ENCODE measurements at regions not wholly inside any gene's neighbourhood (a gene's known extent, or its start where the extent isn't known, plus 50 kb on each side); places are given as distances from the start of the nearest gene placed in this dataset.

DNA sequence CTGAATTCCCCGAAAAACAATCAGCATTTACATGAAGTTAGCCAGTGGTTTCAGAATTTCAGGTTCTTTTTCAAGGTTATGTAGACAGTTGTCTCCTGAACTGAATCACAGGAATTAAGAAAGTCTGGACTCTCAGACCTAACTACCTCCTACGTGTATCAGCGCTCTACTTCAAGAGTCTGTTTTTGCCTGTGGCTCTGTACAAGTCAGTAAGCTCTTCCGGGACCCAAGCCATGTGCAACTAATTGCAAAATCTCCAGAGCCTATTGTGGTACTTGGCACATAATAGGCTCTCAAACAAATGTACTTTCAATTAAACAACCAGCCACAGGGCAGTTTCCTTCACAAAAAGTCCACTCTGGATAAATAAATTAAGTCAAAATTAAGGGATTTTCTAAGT lies 414.2 kb downstream of the PDCD6IP start:
- H3K27ac Mint-ChIP-seq: no peak overlapping the region
- no peak overlapping the region for H3K4me3 Mint-ChIP-seq
- no peaks in the 10 kb centered on the region for H3K4me1 Mint-ChIP-seq (ENCODE audit: low read depth)
- H3K9me3 Mint-ChIP-seq (ENCODE audit: low read depth): no peaks in the 10 kb centered on the region
- no peaks in the 10 kb centered on the region for H3K36me3 Mint-ChIP-seq
- H3K27me3 Mint-ChIP-seq: no peaks in the 10 kb centered on the region

- H3K36me3 Mint-ChIP-seq: no peaks in the 10 kb centered on the region
- no peak overlapping the region for H3K4me3 Mint-ChIP-seq
- H3K4me1 Mint-ChIP-seq (ENCODE audit: low read depth): no peaks in the 10 kb centered on the region
- no peaks in the 10 kb centered on the region for H3K27me3 Mint-ChIP-seq
- no peaks in the 10 kb centered on the region for H3K9me3 Mint-ChIP-seq (ENCODE audit: low read depth)
- no peak overlapping the region for H3K27ac Mint-ChIP-seq
These were observed 415.0 kb downstream of the PDCD6IP start for GRCh38 chr3:34213478-34213877.

DNA sequence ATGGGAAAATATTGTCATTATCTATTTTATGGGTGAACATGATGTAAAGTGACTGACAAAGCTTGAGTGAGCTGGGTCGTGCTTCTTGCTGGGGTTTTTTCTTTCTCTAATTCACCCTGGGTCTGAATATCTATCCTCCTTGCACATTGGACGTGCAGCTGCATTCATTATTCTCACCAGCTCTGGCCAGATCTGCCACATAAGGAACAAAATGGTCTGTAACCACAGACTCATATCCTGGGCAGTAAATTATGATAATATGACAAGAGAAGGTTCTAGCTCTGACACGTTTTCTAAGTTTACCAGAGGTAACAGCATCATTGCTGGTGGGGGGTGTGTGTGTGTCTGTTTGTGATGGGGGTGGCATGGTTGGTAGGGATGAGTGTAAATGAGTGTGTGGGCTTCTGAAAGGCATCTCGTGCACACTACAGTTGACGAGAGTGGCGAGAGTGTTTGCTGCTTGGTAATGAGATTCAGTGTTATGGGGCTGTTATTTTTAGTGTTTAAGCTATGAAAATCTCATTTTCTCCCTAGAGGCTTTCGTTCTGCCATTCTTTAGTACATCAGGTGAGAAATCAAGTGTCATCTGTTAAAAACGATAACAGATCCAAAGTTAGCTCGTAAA lies 418.4 kb downstream of the PDCD6IP start:
- Mint-ChIP-seq H3K27me3 (no peaks in the 10 kb centered on the region), H3K27ac (no peak overlapping the region), H3K4me1 (ENCODE audit: low read depth) (no peaks in the 10 kb centered on the region), H3K4me3 (no peak overlapping the region), H3K9me3 (ENCODE audit: low read depth) (no peaks in the 10 kb centered on the region), H3K36me3 (no peaks in the 10 kb centered on the region)

DNA sequence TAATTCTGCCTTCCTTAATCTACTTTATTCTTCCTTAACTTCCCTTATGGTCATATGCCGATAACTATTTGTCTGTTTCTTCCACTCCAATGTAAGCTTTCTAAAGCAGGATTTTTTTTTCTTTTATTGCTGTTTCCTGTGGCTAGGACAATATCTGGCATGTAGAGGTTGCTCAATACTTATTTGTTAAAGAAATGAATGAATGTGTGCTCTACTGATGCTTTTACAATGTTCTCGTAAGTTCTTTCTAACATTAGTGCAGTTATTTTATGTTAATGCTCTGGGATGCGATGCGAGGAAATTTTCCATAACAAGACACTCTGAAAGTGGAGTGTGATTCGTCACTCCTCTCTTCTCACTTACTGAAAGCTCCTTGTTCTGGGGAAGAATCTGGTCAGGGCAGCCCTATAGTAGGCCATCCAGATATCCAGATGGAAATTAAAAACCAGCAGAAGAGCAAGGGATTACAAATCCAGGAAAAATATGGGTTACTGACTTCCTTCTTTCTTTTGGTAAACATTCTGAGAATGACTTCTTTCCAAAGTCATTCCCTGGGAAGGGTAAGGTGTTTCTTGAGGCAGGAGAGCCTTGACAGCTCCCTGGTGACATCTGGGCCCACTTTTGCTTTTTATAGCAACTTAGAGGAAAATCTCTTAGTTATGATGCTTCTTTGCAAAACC lies 420.4 kb downstream of the PDCD6IP start:
- no peaks in the 10 kb centered on the region for H3K9me3 Mint-ChIP-seq (ENCODE audit: low read depth)
- no peaks in the 10 kb centered on the region for H3K27me3 Mint-ChIP-seq
- no peaks in the 10 kb centered on the region for H3K36me3 Mint-ChIP-seq
- H3K4me3 Mint-ChIP-seq: no peak overlapping the region
- no peak overlapping the region for H3K27ac Mint-ChIP-seq
- no peaks in the 10 kb centered on the region for H3K4me1 Mint-ChIP-seq (ENCODE audit: low read depth)

GRCh38 chr3:34219556-34219955 lies 421.1 kb downstream of the PDCD6IP start:
- no peak overlapping the region for H3K4me3 Mint-ChIP-seq
- no peaks in the 10 kb centered on the region for H3K4me1 Mint-ChIP-seq (ENCODE audit: low read depth)
- no peaks in the 10 kb centered on the region for H3K9me3 Mint-ChIP-seq (ENCODE audit: low read depth)
- H3K27me3 Mint-ChIP-seq: no peaks in the 10 kb centered on the region
- no peaks in the 10 kb centered on the region for H3K36me3 Mint-ChIP-seq
- no peak overlapping the region for H3K27ac Mint-ChIP-seq

DNA sequence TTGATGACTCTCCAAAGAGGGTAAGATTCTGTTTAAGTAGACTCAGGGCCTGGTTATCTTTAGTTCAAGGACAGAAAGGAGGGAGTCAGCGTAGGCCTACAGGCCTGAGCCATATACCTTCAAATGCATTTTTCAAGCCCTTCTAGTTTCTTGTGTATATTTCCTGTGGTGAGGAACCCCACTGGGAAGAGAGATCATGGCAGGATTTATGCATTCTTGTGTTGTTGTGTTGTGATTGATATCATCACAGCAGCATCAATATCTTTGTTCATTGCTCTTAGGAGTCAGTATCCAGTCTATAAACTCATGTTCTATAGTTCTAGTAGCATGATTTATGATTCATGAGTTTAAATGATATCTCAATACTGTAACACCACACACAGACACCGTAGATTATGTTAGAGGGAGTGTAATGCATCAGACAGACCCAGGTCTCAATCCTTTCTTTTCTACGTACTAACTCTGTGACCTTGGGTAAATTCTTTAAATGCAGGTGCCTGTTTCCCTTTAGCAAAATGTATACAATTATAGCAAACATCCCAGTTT lies 427.5 kb downstream of the PDCD6IP start:
- Mint-ChIP-seq H3K27ac (no peak overlapping the region), H3K27me3 (no peaks in the 10 kb centered on the region), H3K4me3 (no peak overlapping the region), H3K4me1 (ENCODE audit: low read depth) (no peaks in the 10 kb centered on the region), H3K36me3 (no peaks in the 10 kb centered on the region), H3K9me3 (ENCODE audit: low read depth) (no peaks in the 10 kb centered on the region)

DNA sequence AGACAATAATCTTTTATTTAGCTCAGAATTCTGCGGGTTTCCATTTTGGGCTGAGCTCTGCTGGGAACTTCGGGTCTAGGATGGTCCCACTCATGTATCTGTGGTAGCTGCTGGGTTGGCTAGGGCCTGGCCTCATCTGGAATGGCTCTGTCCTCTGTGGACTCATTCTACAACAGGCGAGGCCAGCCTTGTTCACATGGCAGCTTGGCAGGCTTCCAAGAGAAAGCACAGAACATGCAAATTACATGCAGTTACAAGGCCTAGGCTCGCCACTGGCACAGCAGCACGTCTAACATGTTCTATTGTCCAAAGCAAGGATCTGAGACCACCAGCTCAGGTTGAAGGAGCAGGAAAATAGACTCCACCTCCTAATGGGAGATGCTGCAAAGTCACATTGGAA lies 431.4 kb downstream of the PDCD6IP start:
- Mint-ChIP-seq H3K36me3 (no peaks in the 10 kb centered on the region), H3K27me3 (no peaks in the 10 kb centered on the region), H3K4me1 (ENCODE audit: low read depth) (no peaks in the 10 kb centered on the region), H3K27ac (no peak overlapping the region), H3K9me3 (ENCODE audit: low read depth) (no peaks in the 10 kb centered on the region), H3K4me3 (no peak overlapping the region)

- no peaks in the 10 kb centered on the region for H3K36me3 Mint-ChIP-seq
- peaks cover 5% of the 10 kb centered on the region for H3K27me3 Mint-ChIP-seq
- no peaks in the 10 kb centered on the region for H3K4me1 Mint-ChIP-seq (ENCODE audit: low read depth)
- H3K4me3 Mint-ChIP-seq: no peak overlapping the region
- H3K9me3 Mint-ChIP-seq (ENCODE audit: low read depth): no peaks in the 10 kb centered on the region
- H3K27ac Mint-ChIP-seq: no peak overlapping the region
These were observed 436.7 kb downstream of the PDCD6IP start for GRCh38 chr3:34235096-34235495.

DNA sequence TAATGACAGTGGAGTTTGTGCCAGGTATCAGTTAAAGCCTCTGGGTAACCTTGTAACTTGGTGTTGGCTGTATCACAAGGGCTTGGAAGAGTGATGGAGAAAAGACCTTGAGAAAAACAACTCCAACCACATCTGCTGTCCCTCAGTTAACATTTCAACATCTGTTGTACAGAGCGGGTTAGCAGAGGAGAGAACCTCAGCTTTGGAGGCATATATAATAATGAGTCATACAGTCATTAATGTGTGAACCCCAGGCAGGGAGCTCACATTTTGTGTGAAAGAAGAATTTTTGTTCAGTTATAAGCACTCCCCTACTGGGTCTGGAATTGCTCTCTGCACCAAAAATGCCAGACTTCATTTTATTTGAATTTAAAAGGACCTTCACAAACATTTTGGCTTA lies 439.5 kb downstream of the PDCD6IP start:
- no peak overlapping the region for H3K27ac Mint-ChIP-seq
- no peaks in the 10 kb centered on the region for H3K9me3 Mint-ChIP-seq (ENCODE audit: low read depth)
- no peaks in the 10 kb centered on the region for H3K4me1 Mint-ChIP-seq (ENCODE audit: low read depth)
- no peaks in the 10 kb centered on the region for H3K36me3 Mint-ChIP-seq
- no peak overlapping the region for H3K4me3 Mint-ChIP-seq
- H3K27me3 Mint-ChIP-seq: peaks cover 5% of the 10 kb centered on the region

- Mint-ChIP-seq H3K36me3 (no peaks in the 10 kb centered on the region), H3K27ac (no peak overlapping the region), H3K27me3 (peaks cover 5% of the 10 kb centered on the region), H3K9me3 (ENCODE audit: low read depth) (no peaks in the 10 kb centered on the region), H3K4me3 (no peak overlapping the region), H3K4me1 (ENCODE audit: low read depth) (no peaks in the 10 kb centered on the region)
These were observed 440.0 kb downstream of the PDCD6IP start for GRCh38 chr3:34238407-34238806.

GRCh38 chr3:34239287-34239686 lies 440.9 kb downstream of the PDCD6IP start:
- H3K27ac Mint-ChIP-seq: no peak overlapping the region
- no peaks in the 10 kb centered on the region for H3K9me3 Mint-ChIP-seq (ENCODE audit: low read depth)
- H3K4me1 Mint-ChIP-seq (ENCODE audit: low read depth): no peaks in the 10 kb centered on the region
- peaks cover 5% of the 10 kb centered on the region for H3K27me3 Mint-ChIP-seq
- H3K4me3 Mint-ChIP-seq: no peak overlapping the region
- H3K36me3 Mint-ChIP-seq: no peaks in the 10 kb centered on the region

GRCh38 chr3:34239875-34240274 lies 441.4 kb downstream of the PDCD6IP start:
- Mint-ChIP-seq H3K4me1 (ENCODE audit: low read depth) (no peaks in the 10 kb centered on the region), H3K36me3 (no peaks in the 10 kb centered on the region), H3K27ac (no peak overlapping the region), H3K27me3 (peaks cover 5% of the 10 kb centered on the region), H3K9me3 (ENCODE audit: low read depth) (no peaks in the 10 kb centered on the region), H3K4me3 (no peak overlapping the region)

- H3K4me3 Mint-ChIP-seq: no peak overlapping the region
These were observed 449.0 kb downstream of the PDCD6IP start for GRCh38 chr3:34247401-34247800.

DNA sequence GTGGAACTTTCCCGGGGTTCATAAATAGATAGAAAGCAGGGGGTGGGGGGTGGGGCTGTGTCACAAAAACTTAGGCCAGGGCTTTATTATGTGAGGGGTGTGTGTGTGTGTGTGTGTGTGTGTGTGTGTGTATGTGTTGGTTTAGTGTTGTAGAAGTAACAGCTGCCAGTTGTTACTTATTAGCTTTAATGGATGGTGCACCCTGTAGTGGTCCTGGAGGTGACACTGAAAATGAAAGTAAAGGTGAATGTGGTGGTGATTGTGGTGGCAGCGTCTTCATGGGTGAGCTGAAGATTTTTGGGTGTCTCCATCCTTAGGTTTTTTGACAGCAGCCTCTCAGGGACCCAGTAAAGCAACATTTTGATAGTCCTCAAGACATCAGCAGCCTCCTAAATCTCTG lies 449.9 kb downstream of the PDCD6IP start:
- Mint-ChIP-seq H3K27ac (no peak overlapping the region), H3K27me3 (no peaks in the 10 kb centered on the region), H3K4me3 (no peak overlapping the region), H3K9me3 (ENCODE audit: low read depth) (peaks cover 4% of the 10 kb centered on the region), H3K36me3 (no peaks in the 10 kb centered on the region), H3K4me1 (ENCODE audit: low read depth) (peaks cover 7% of the 10 kb centered on the region)

More at GRCh38 chr3:34247401-34247800, 449.0 kb downstream of the PDCD6IP start:
- Mint-ChIP-seq H3K27ac (no peak overlapping the region), H3K9me3 (ENCODE audit: low read depth) (peaks cover 4% of the 10 kb centered on the region), H3K27me3 (no peaks in the 10 kb centered on the region), H3K36me3 (no peaks in the 10 kb centered on the region), H3K4me1 (ENCODE audit: low read depth) (peaks cover 7% of the 10 kb centered on the region)

DNA sequence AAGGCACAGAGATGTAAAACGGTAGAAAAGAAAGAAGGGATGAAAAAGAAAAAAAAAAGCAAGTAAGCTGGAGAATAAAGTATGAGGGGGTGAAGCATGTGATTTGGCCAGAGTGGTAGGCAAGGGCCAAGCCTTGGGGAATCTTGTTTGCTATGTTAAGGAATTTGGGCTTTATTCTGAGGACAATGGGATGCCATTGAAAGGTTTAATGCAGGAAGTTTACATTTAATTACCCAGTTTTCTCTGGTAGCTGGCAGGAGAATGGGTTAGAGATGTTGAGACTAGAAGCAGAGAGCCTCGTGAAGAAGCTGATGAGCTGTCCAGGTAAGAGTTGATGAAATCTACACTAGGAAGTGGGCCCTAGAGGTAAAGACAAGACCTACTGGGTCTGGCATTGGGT lies 455.9 kb downstream of the PDCD6IP start:
- Mint-ChIP-seq H3K36me3 (no peaks in the 10 kb centered on the region), H3K9me3 (ENCODE audit: low read depth) (no peaks in the 10 kb centered on the region), H3K27me3 (no peaks in the 10 kb centered on the region), H3K4me3 (no peak overlapping the region), H3K4me1 (ENCODE audit: low read depth) (no peaks in the 10 kb centered on the region), H3K27ac (no peak overlapping the region)

- Mint-ChIP-seq H3K4me1 (ENCODE audit: low read depth) (no peaks in the 10 kb centered on the region), H3K27me3 (no peaks in the 10 kb centered on the region), H3K4me3 (no peak overlapping the region), H3K36me3 (no peaks in the 10 kb centered on the region), H3K9me3 (ENCODE audit: low read depth) (no peaks in the 10 kb centered on the region), H3K27ac (no peak overlapping the region)
These were observed 457.6 kb downstream of the PDCD6IP start for GRCh38 chr3:34256021-34256420.

Measured in activated naive CD8-positive, alpha-beta T cell (primary cell).